ENCODE measurements at regions not wholly inside any gene's neighbourhood (a gene's known extent, or its start where the extent isn't known, plus 50 kb on each side); places are given as distances from the start of the nearest gene placed in this dataset.

- H3K23ac ChIP-seq (ENCODE audit: low read depth, low read length), result no peak overlapping the region
- H2BK15ac ChIP-seq (ENCODE audit: low read depth, low read length), result no peak overlapping the region
- H3K14ac ChIP-seq (replicated peaks; ENCODE audit: low read depth, low read length), result no peak overlapping the region
- intact Hi-C loops (cut with micrococcal nuclease), result no loop called here
- no peak overlapping the region for H4K91ac ChIP-seq (ENCODE audit: insufficient read depth, low read depth, low read length)
- TF ChIP-seq RAD21 (IDR thresholded peaks at IDR 0.05; ENCODE audit: low read length), result no peak
- no peak for TF ChIP-seq CHD1 (IDR thresholded peaks at IDR 0.05; ENCODE audit: low read depth, low read length)
- no peak for TF ChIP-seq ELK1 (IDR thresholded peaks at IDR 0.05; ENCODE audit: borderline replicate concordance, low read depth, low read length)
- TF ChIP-seq CEBPB (IDR thresholded peaks at IDR 0.05; ENCODE audit: low read depth, low read length), result no peak
- no peak for TF ChIP-seq POLR2A (IDR thresholded peaks at IDR 0.05; ENCODE audit: low read depth, low read length)
- TF ChIP-seq FOS (IDR thresholded peaks at IDR 0.05; ENCODE audit: low read depth, low read length), result no peak
- TF ChIP-seq RFX5 (IDR thresholded peaks at IDR 0.05; ENCODE audit: low read depth, low read length), result no peak
- TF ChIP-seq SMC3 (IDR thresholded peaks at IDR 0.05; ENCODE audit: low read depth, low read length), result no peak
- no peak for TF ChIP-seq USF2 (IDR thresholded peaks at IDR 0.05; ENCODE audit: low read depth, low read length)
- no peak for TF ChIP-seq MXI1 (IDR thresholded peaks at IDR 0.05; ENCODE audit: borderline replicate concordance, low read depth, low read length)
- TF ChIP-seq MAZ (IDR thresholded peaks at IDR 0.05; ENCODE audit: borderline replicate concordance, low read depth, low read length), result no peak
- no peak for TF ChIP-seq MAFK (IDR thresholded peaks at IDR 0.05; ENCODE audit: low read depth, low read length)
- TF ChIP-seq RCOR1 (IDR thresholded peaks at IDR 0.05; ENCODE audit: insufficient replicate concordance, low read length), result no peak
- TF ChIP-seq BHLHE40 (IDR thresholded peaks at IDR 0.05; ENCODE audit: low read depth, low read length), result no peak
- TF ChIP-seq NFE2L2 (IDR thresholded peaks at IDR 0.05; ENCODE audit: low read depth, low read length), result no peak
- CTCF ChIA-PET, result no interaction called here
- no CpG with 5 or more reads among the region's 4 CpGs for WGBS, 2 experiments (ENCODE audit: extremely low coverage in 2 of 2, insufficient read length in 1 of 2)
- no peak overlapping the region for H4K5ac ChIP-seq (ENCODE audit: low read depth, low read length)
- H3K9me1 ChIP-seq (ENCODE audit: insufficient read depth, low read length), result no peaks in the 10 kb centered on the region
- H2AK5ac ChIP-seq (ENCODE audit: low read depth, low read length), result no peak overlapping the region
- H2BK120ac ChIP-seq (ENCODE audit: low read depth, low read length), result no peak overlapping the region
- BruUV-seq (replicated peaks), result no TSS peak
- no peak overlapping the region for H3K4ac ChIP-seq (ENCODE audit: low read depth, low read length)
- no peak overlapping the region for H3K9ac ChIP-seq (ENCODE audit: low read depth, low read length)
- H3K4me1 ChIP-seq (ENCODE audit: control insufficient read depth, insufficient read depth, low read length), result no peaks in the 10 kb centered on the region
- in situ Hi-C loops (cut with MboI; ENCODE audit: low sequenced_read_pairs), result no loop called here
- H3K27ac ChIP-seq (ENCODE audit: insufficient read depth, low read length), result no peak overlapping the region
- H2AK9ac ChIP-seq (replicated peaks; ENCODE audit: low read depth, low read length, poor library complexity), result no peak overlapping the region
- ATAC-seq (ENCODE audit: low read depth) (no peak), DNase-seq (no peak)
- H2AFZ ChIP-seq (replicated peaks; ENCODE audit: low read length, poor library complexity), result no peak overlapping the region
- H3K9me3 ChIP-seq (ENCODE audit: control insufficient read depth, insufficient read depth, low read length), result peaks cover 10% of the 10 kb centered on the region; the same call in 1 of the 2 replicates
- no peak overlapping the region for H2BK5ac ChIP-seq (ENCODE audit: low read depth, low read length, poor library complexity, severe bottlenecking)
- no peak overlapping the region for H2BK20ac ChIP-seq (ENCODE audit: low read depth, low read length)
- H3K79me1 ChIP-seq (ENCODE audit: low read depth in 1 of 2, low read length in 2 of 2), result no peaks in the 10 kb centered on the region
- H3K56ac ChIP-seq (ENCODE audit: extremely low read depth, insufficient read depth, low read length), result no peak overlapping the region
- H4K8ac ChIP-seq (ENCODE audit: low read depth in 2 of 2, low read length in 2 of 2), result no peak overlapping the region
- POLR2A ChIA-PET (ENCODE audit: unreplicated experiment), result no interaction called here
- H3K18ac ChIP-seq (ENCODE audit: low read depth, low read length), result no peak overlapping the region
- H3K27me3 ChIP-seq (ENCODE audit: control insufficient read depth, insufficient read depth, low read length), result no peaks in the 10 kb centered on the region
- H3K36me3 ChIP-seq (ENCODE audit: control insufficient read depth, insufficient read depth, low read length), result no peaks in the 10 kb centered on the region
- no peaks in the 10 kb centered on the region for H4K20me1 ChIP-seq (ENCODE audit: insufficient read depth, low read length)
- no peak overlapping the region for H3K4me3 ChIP-seq (ENCODE audit: insufficient read depth, low read depth, low read length)
- dilution Hi-C loops (cut with HindIII; ENCODE audit: low sequenced_read_pairs, unreplicated experiment), result no loop called here
- H3K4me2 ChIP-seq (ENCODE audit: low read depth, low read length), result no peak overlapping the region
Measured at GRCh38 chr3:19030522-19030839, 117.8 kb upstream of the KCNH8 start.
